K562 (cell line): ENCODE measurements at regions not wholly inside any gene's neighbourhood (a gene's known extent, or its start where the extent isn't known, plus 50 kb on each side); places are given as distances from the start of the nearest gene placed in this dataset.
A peak's percentile ranks its signal among the peaks of the same experiment; 100 is the strongest.

ENCODE experiments used
- BRD9 ChIP-seq: fragments of 450-650 bp; IDR thresholded peaks from 2 replicates; pipeline ENCODE4 v1.6.1; 2018; ENCODE audit warnings: low read depth; ENCODE audit not compliant: partially characterized antibody
- CREM ChIP-seq: IDR thresholded peaks from 2 replicates; pipeline ENCODE4 v1.6.1; 2014; ENCODE audit warnings: antibody characterized with exemption, low read depth
- CTBP1 ChIP-seq: fragments of 450-650 bp; IDR thresholded peaks from 2 replicates; pipeline ENCODE4 v1.6.1; 2016; ENCODE audit warnings: borderline replicate concordance
- EGR1 ChIP-seq: fragments of 450-650 bp; conservative IDR thresholded peaks from 2 replicates; pipeline ENCODE4 v1.6.1; 2017; ENCODE audit warnings: mild to moderate bottlenecking
- ELF2 ChIP-seq: fragments of 250-450 bp; sonication (Bioruptor Pico); IDR thresholded peaks from 2 replicates; pipeline ENCODE4 v1.5.0; 2021; ENCODE audit warnings: mild to moderate bottlenecking
- ELF4 ChIP-seq: fragments of 450-650 bp; formaldehyde crosslinking; IDR thresholded peaks from 2 replicates; pipeline ENCODE4 v1.4.0; 2022; ENCODE audit warnings: missing genetic modification characterization
- ETV5 ChIP-seq: sonication (generic); formaldehyde crosslinking; IDR thresholded peaks from 2 replicates; pipeline ENCODE4 v1.4.0; 2020; ENCODE audit warnings: low read depth, mild to moderate bottlenecking, missing genetic modification reagents
- FOXP1 ChIP-seq: sonication (generic); formaldehyde crosslinking; IDR thresholded peaks from 2 replicates; pipeline ENCODE4 v1.8.0; 2022; ENCODE audit warnings: mild to moderate bottlenecking, missing genetic modification reagents
- HMGN3 ChIP-seq: IDR thresholded peaks from 2 replicates; pipeline ENCODE4 v1.6.1; 2011; ENCODE audit warnings: borderline replicate concordance, low read depth, mild to moderate bottlenecking, mixed read lengths, low read length; ENCODE audit not compliant: insufficient read length; ENCODE audit errors: extremely low read depth
- JUND ChIP-seq, 2 experiments: IDR thresholded peaks; 2 replicates in 1 of 2; 3 replicates in 1 of 2; pipeline ENCODE4 v1.6.1; 2011; ENCODE audit warnings: borderline replicate concordance in 2 of 2, low read depth in 2 of 2, low read length in 2 of 2, improper control_type of control experiment in 1 of 2, missing biosample characterization in 1 of 2, missing genetic modification characterization in 1 of 2, missing genetic modification reagents in 1 of 2
- L3MBTL2 ChIP-seq: fragments of 450-650 bp; IDR thresholded peaks from 2 replicates; pipeline ENCODE4 v1.6.1; 2016; ENCODE audit warnings: mild to moderate bottlenecking, moderate library complexity
- LARP7 ChIP-seq: fragments of 450-650 bp; IDR thresholded peaks from 2 replicates; pipeline ENCODE4 v1.6.1; 2016
- MCM3 ChIP-seq: fragments of 450-650 bp; IDR thresholded peaks from 2 replicates; pipeline ENCODE4 v1.6.1; 2016
- NBN ChIP-seq: fragments of 450-650 bp; IDR thresholded peaks from 2 replicates; pipeline ENCODE4 v1.6.1; 2016; ENCODE audit warnings: low read depth, mild to moderate bottlenecking
- NFRKB ChIP-seq: fragments of 450-650 bp; IDR thresholded peaks from 2 replicates; pipeline ENCODE4 v1.6.1; 2016; ENCODE audit warnings: low read depth
- RFX5 ChIP-seq: IDR thresholded peaks from 2 replicates; pipeline ENCODE4 v1.6.1; 2011; ENCODE audit warnings: low read depth, mild to moderate bottlenecking, improper control_type of control experiment, low read length
- SMAD4 ChIP-seq: fragments of 250-450 bp; sonication (Bioruptor Pico); conservative IDR thresholded peaks from 2 replicates; pipeline ENCODE4 v1.8.0; 2021; ENCODE audit warnings: inconsistent platforms, mild to moderate bottlenecking, moderate library complexity
- SRSF9 ChIP-seq: fragments of 200-400 bp; formaldehyde crosslinking; IDR thresholded peaks from 2 replicates; pipeline ENCODE4 v1.6.1; 2017; ENCODE audit warnings: low read depth, low read length, borderline replicate concordance
- STAT5A ChIP-seq: IDR thresholded peaks from 2 replicates; pipeline ENCODE4 v1.6.1; 2012; ENCODE audit warnings: low read length, inconsistent platforms, borderline replicate concordance
- TAL1 ChIP-seq: fragments of 450-650 bp; IDR thresholded peaks from 2 replicates; pipeline ENCODE4 v1.6.1; 2016; ENCODE audit warnings: mild to moderate bottlenecking
- TSC22D4 ChIP-seq: fragments of 450-650 bp; IDR thresholded peaks from 2 replicates; pipeline ENCODE4 v1.6.1; 2016; ENCODE audit warnings: missing genetic modification characterization, missing biosample characterization, control low read depth
- ZNF121 ChIP-seq: sonication (generic); formaldehyde crosslinking; conservative IDR thresholded peaks from 2 replicates; pipeline ENCODE4 v1.8.0; 2022; ENCODE audit warnings: missing genetic modification reagents
- ZNF75A ChIP-seq: fragments of 450-650 bp; formaldehyde crosslinking; IDR thresholded peaks from 2 replicates; pipeline ENCODE4 v1.4.0; 2020; ENCODE audit warnings: mild to moderate bottlenecking
- TF ChIP-seq, protein P1 (sequence below), 2 experiments: fragments of 200-800 bp in 1 of 2; sonication (Bioruptor generic) in 1 of 2; sonication (generic) in 1 of 2; formaldehyde crosslinking in 1 of 2; IDR thresholded peaks in 1 of 2; conservative IDR thresholded peaks in 1 of 2; 2 replicates each; pipeline versions ENCODE4 v1.5.0 to v1.6.1; 2016 to 2020; ENCODE audit warnings: missing compliant biosample characterization in 1 of 2, missing genetic modification characterization in 1 of 2, missing genetic modification reagents in 1 of 2
- TF ChIP-seq, protein P2 (sequence below): fragments of 250-450 bp; sonication (Bioruptor Pico); IDR thresholded peaks from 2 replicates; pipeline ENCODE4 v1.5.0; 2021; ENCODE audit warnings: mild to moderate bottlenecking, borderline replicate concordance
- TF ChIP-seq, protein P3 (sequence below), 2 experiments: fragments of 450-650 bp; conservative IDR thresholded peaks; 2 replicates each; pipeline ENCODE4 v1.6.1; 2017; ENCODE audit warnings: mild to moderate bottlenecking in 2 of 2, moderate library complexity in 2 of 2

DNA sequence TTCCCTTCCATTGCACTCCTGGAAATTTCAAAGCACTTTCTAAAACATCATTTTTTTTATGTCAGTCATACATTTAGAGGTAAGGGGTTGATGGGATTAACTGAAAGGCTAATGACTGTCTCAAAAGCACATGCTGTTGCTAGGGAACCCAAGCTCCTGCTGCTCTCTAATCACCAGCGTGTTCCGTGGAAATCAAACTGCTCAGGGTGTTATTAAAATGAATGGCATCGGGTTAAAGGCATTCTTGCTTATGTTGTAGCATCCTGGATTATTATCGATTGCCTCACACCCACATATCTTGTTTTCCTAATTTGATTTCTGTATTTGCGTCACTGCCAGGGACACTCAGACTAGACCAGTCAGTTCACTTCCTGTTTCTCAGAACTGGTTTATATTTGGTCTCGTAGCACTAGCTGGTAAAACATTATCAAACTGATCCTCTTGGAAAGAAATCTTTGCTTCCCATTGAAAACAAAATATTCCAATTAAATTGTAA is 216.5 kb upstream of the MKLN1 start (continued):
- peak; percentile 79 for TF ChIP-seq SMAD4 (CRISPR knock-in tag)
- no peak for TF ChIP-seq TSC22D4 (tag)
- TF ChIP-seq, protein P1, sequence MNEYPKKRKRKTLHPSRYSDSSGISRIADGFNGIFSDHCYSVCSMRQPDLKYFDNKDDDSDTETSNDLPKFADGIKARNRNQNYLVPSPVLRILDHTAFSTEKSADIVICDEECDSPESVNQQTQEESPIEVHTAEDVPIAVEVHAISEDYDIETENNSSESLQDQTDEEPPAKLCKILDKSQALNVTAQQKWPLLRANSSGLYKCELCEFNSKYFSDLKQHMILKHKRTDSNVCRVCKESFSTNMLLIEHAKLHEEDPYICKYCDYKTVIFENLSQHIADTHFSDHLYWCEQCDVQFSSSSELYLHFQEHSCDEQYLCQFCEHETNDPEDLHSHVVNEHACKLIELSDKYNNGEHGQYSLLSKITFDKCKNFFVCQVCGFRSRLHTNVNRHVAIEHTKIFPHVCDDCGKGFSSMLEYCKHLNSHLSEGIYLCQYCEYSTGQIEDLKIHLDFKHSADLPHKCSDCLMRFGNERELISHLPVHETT (CRISPR knock-in tag; conservative IDR thresholded peaks at IDR 0.05 in 1 of 2, IDR thresholded peaks at IDR 0.05 in 1 of 2), result 0 out of 4 replicates have a peak, but pooled peaks of 1 of the 2 experiments have one; percentile 41
- TF ChIP-seq, protein P2, sequence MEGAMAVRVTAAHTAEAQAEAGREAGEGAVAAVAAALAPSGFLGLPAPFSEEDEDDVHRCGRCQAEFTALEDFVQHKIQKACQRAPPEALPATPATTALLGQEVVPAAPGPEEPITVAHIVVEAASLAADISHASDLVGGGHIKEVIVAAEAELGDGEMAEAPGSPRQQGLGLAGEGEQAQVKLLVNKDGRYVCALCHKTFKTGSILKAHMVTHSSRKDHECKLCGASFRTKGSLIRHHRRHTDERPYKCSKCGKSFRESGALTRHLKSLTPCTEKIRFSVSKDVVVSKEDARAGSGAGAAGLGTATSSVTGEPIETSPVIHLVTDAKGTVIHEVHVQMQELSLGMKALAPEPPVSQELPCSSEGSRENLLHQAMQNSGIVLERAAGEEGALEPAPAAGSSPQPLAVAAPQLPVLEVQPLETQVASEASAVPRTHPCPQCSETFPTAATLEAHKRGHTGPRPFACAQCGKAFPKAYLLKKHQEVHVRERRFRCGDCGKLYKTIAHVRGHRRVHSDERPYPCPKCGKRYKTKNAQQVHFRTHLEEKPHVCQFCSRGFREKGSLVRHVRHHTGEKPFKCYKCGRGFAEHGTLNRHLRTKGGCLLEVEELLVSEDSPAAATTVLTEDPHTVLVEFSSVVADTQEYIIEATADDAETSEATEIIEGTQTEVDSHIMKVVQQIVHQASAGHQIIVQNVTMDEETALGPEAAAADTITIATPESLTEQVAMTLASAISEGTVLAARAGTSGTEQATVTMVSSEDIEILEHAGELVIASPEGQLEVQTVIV (CRISPR knock-in tag), result no peak
- no peak for TF ChIP-seq TAL1
- 0 out of 2 replicates have a peak, but pooled peaks have one; percentile 6 for TF ChIP-seq NFRKB
- TF ChIP-seq ELF4 (CRISPR knock-in tag), result no peak
- peak; percentile 59 for TF ChIP-seq STAT5A
- TF ChIP-seq RFX5, result no peak
- TF ChIP-seq CTBP1, result no peak; the same call in 1 of the 2 replicates
- no peak for TF ChIP-seq ZNF121 (CRISPR knock-in tag)
- peak; percentile 84 for TF ChIP-seq CREM
- no peak for TF ChIP-seq HMGN3
- TF ChIP-seq JUND (IDR thresholded peaks at IDR 0.05; ENCODE audit: borderline replicate concordance, low read depth, low read length), result 0 out of 2 replicates have a peak, but pooled peaks have one; percentile 17
- peak; percentile 37; the same call in 1 of the 3 replicates for TF ChIP-seq JUND (tag; IDR thresholded peaks at IDR 0.05; ENCODE audit: borderline replicate concordance, low read depth, low read length)
- peak; percentile 38 for TF ChIP-seq BRD9
- no peak for TF ChIP-seq ETV5 (CRISPR knock-in tag)
- no peak for TF ChIP-seq SRSF9
- peak; percentile 27; the same call in 1 of the 2 replicates for TF ChIP-seq NBN
- peak; percentile 59; the same call in 1 of the 2 replicates for TF ChIP-seq ELF2
- TF ChIP-seq ZNF75A, result no peak
- no peak for TF ChIP-seq MCM3
- TF ChIP-seq, protein P3, sequence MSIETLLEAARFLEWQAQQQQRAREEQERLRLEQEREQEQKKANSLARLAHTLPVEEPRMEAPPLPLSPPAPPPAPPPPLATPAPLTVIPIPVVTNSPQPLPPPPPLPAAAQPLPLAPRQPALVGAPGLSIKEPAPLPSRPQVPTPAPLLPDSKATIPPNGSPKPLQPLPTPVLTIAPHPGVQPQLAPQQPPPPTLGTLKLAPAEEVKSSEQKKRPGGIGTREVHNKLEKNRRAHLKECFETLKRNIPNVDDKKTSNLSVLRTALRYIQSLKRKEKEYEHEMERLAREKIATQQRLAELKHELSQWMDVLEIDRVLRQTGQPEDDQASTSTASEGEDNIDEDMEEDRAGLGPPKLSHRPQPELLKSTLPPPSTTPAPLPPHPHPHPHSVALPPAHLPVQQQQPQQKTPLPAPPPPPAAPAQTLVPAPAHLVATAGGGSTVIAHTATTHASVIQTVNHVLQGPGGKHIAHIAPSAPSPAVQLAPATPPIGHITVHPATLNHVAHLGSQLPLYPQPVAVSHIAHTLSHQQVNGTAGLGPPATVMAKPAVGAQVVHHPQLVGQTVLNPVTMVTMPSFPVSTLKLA (conservative IDR thresholded peaks at IDR 0.05), result peak; percentile 19 to 42; a peak in 1 of 4 replicates
- TF ChIP-seq LARP7, result no peak
- no peak for TF ChIP-seq EGR1
- TF ChIP-seq L3MBTL2, result peak; percentile 66
- TF ChIP-seq FOXP1 (CRISPR knock-in tag), result no peak
